ENCODE measurements at regions not wholly inside any gene's neighbourhood (a gene's known extent, or its start where the extent isn't known, plus 50 kb on each side); places are given as distances from the start of the nearest gene placed in this dataset.

DNA sequence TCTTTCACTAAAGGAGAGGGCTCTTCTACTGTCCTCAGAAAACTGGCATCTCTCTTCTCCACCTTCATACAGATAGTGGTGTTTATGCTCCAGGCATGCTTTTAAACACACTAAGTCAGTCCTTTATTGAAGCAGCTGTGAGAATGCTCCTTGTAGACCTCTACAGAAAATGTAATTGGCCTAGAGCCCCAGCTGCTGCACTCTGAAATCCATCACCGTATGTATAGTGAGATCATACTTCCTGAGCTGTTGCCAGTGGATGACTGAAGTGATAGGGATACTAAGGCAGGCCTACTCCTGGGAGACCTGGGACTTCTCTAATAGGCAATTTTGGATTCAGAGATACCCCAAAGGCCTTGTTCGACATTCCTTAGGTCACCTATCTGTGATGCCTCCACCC is 535.4 kb downstream of the RPS29 start:
- no peak for TF ChIP-seq ZNF585B (tag by site-specific recombination; IDR thresholded peaks at IDR 0.05)
- TF ChIP-seq ZNF157 (tag by site-specific recombination; IDR thresholded peaks at IDR 0.05): no peak
- TF ChIP-seq ZNF354C (tag by site-specific recombination; IDR thresholded peaks at IDR 0.05; ENCODE audit: borderline replicate concordance, low read depth): no peak
- Histone ChIP-seq H3K36me3 (ENCODE audit: control insufficient read depth in 2 of 2, insufficient read depth in 1 of 2, low read length in 2 of 2) (no peaks in the 10 kb centered on the region), H3K27ac (ENCODE audit: extremely low read depth, low read depth, low read length) (no peak overlapping the region), H3K4me1 (ENCODE audit: control insufficient read depth, insufficient read depth, low read length) (no peaks in the 10 kb centered on the region), H3K4me3 (ENCODE audit: low read depth, low read length) (no peak overlapping the region), H3K9me3 (ENCODE audit: control insufficient read depth, insufficient read depth, low read depth, low read length) (no peaks in the 10 kb centered on the region)
- ChIA-PET POLR2A (no interaction called here), CTCF (no interaction called here)

DNA sequence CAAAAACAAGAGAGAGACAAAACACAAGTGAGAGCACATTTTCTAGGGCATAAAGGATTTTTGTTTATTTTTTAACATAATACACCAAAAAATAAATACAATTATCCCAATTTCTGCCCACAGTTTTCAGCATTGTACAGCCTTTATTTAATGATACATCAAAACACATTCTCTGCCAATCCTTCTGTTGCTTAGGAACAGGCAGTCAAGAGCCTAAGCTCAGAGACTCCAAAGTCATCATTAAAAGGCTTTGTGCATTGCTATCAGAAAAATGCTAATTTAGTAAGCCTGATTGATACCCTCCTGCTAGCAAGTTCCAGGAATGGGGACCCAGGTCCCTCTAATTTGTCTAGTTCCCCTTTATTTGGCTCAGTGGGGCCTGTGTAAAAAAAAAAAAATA is 536.5 kb downstream of the RPS29 start:
- H3K27ac ChIP-seq (ENCODE audit: extremely low read depth, low read depth, low read length): no peak overlapping the region
- no peak for TF ChIP-seq BCL11A (tag by site-specific recombination; IDR thresholded peaks at IDR 0.05; ENCODE audit: low read depth)
- no peak for TF ChIP-seq ZNF341 (tag by site-specific recombination; IDR thresholded peaks at IDR 0.05; ENCODE audit: low read depth)
- no peak for TF ChIP-seq ZNF654 (tag by site-specific recombination; IDR thresholded peaks at IDR 0.05; ENCODE audit: low read depth)
- TF ChIP-seq, protein P1, sequence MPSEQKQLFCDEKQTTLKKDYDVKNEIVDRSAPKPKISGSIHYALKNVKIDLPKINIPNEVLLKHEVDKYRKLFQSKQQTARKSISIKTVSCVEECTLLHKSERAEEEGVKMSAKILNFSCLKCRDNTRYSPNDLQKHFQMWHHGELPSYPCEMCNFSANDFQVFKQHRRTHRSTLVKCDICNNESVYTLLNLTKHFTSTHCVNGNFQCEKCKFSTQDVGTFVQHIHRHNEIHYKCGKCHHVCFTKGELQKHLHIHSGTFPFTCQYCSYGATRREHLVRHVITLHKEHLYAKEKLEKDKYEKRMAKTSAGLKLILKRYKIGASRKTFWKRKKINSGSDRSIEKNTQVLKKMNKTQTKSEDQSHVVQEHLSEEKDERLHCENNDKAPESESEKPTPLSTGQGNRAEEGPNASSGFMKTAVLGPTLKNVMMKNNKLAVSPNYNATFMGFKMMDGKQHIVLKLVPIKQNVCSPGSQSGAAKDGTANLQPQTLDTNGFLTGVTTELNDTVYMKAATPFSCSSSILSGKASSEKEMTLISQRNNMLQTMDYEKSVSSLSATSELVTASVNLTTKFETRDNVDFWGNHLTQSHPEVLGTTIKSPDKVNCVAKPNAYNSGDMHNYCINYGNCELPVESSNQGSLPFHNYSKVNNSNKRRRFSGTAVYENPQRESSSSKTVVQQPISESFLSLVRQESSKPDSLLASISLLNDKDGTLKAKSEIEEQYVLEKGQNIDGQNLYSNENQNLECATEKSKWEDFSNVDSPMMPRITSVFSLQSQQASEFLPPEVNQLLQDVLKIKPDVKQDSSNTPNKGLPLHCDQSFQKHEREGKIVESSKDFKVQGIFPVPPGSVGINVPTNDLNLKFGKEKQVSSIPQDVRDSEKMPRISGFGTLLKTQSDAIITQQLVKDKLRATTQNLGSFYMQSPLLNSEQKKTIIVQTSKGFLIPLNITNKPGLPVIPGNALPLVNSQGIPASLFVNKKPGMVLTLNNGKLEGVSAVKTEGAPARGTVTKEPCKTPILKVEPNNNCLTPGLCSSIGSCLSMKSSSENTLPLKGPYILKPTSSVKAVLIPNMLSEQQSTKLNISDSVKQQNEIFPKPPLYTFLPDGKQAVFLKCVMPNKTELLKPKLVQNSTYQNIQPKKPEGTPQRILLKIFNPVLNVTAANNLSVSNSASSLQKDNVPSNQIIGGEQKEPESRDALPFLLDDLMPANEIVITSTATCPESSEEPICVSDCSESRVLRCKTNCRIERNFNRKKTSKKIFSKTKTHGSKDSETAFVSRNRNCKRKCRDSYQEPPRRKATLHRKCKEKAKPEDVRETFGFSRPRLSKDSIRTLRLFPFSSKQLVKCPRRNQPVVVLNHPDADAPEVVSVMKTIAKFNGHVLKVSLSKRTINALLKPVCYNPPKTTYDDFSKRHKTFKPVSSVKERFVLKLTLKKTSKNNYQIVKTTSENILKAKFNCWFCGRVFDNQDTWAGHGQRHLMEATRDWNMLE (tag by site-specific recombination; conservative IDR thresholded peaks at IDR 0.05; ENCODE audit: low read depth): no peak
- TF ChIP-seq, protein P2, sequence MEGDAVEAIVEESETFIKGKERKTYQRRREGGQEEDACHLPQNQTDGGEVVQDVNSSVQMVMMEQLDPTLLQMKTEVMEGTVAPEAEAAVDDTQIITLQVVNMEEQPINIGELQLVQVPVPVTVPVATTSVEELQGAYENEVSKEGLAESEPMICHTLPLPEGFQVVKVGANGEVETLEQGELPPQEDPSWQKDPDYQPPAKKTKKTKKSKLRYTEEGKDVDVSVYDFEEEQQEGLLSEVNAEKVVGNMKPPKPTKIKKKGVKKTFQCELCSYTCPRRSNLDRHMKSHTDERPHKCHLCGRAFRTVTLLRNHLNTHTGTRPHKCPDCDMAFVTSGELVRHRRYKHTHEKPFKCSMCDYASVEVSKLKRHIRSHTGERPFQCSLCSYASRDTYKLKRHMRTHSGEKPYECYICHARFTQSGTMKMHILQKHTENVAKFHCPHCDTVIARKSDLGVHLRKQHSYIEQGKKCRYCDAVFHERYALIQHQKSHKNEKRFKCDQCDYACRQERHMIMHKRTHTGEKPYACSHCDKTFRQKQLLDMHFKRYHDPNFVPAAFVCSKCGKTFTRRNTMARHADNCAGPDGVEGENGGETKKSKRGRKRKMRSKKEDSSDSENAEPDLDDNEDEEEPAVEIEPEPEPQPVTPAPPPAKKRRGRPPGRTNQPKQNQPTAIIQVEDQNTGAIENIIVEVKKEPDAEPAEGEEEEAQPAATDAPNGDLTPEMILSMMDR (tag by site-specific recombination; IDR thresholded peaks at IDR 0.05): no peak
- TF ChIP-seq ZNF157 (tag by site-specific recombination; IDR thresholded peaks at IDR 0.05): no peak
- TF ChIP-seq ZNF391 (tag by site-specific recombination; IDR thresholded peaks at IDR 0.05; ENCODE audit: borderline replicate concordance, low read depth): no peak
- TF ChIP-seq ZNF433 (tag by site-specific recombination; IDR thresholded peaks at IDR 0.05; ENCODE audit: low read depth): no peak
- no peak for TF ChIP-seq ZNF169 (tag by site-specific recombination; IDR thresholded peaks at IDR 0.05)
- TF ChIP-seq ZNF311 (tag by site-specific recombination; IDR thresholded peaks at IDR 0.05; ENCODE audit: borderline replicate concordance): no peak
- TF ChIP-seq GLI4 (tag by site-specific recombination; IDR thresholded peaks at IDR 0.05): no peak
- TF ChIP-seq TCF7L2 (IDR thresholded peaks at IDR 0.05; ENCODE audit: borderline replicate concordance, low read depth, low read length): no peak
- TF ChIP-seq ZFP3 (tag by site-specific recombination; IDR thresholded peaks at IDR 0.05; ENCODE audit: low read depth): no peak
- no peak for TF ChIP-seq ZNF473 (tag by site-specific recombination; IDR thresholded peaks at IDR 0.05)
- TF ChIP-seq, protein P3, sequence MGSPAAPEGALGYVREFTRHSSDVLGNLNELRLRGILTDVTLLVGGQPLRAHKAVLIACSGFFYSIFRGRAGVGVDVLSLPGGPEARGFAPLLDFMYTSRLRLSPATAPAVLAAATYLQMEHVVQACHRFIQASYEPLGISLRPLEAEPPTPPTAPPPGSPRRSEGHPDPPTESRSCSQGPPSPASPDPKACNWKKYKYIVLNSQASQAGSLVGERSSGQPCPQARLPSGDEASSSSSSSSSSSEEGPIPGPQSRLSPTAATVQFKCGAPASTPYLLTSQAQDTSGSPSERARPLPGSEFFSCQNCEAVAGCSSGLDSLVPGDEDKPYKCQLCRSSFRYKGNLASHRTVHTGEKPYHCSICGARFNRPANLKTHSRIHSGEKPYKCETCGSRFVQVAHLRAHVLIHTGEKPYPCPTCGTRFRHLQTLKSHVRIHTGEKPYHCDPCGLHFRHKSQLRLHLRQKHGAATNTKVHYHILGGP (tag by site-specific recombination; IDR thresholded peaks at IDR 0.05): no peak
- TF ChIP-seq ZNF830 (tag by site-specific recombination; IDR thresholded peaks at IDR 0.05; ENCODE audit: low read depth): no peak
- no peak for TF ChIP-seq YY2 (tag by site-specific recombination; IDR thresholded peaks at IDR 0.05)
- TF ChIP-seq ZNF202 (tag by site-specific recombination; IDR thresholded peaks at IDR 0.05; ENCODE audit: borderline replicate concordance): no peak
- TF ChIP-seq, protein P4, sequence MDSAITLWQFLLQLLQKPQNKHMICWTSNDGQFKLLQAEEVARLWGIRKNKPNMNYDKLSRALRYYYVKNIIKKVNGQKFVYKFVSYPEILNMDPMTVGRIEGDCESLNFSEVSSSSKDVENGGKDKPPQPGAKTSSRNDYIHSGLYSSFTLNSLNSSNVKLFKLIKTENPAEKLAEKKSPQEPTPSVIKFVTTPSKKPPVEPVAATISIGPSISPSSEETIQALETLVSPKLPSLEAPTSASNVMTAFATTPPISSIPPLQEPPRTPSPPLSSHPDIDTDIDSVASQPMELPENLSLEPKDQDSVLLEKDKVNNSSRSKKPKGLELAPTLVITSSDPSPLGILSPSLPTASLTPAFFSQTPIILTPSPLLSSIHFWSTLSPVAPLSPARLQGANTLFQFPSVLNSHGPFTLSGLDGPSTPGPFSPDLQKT (IDR thresholded peaks at IDR 0.05; ENCODE audit: borderline replicate concordance, low read depth, low read length): no peak
- TF ChIP-seq ZNF670 (tag by site-specific recombination; IDR thresholded peaks at IDR 0.05; ENCODE audit: low read depth): no peak
- H3K9me3 ChIP-seq (ENCODE audit: control insufficient read depth, insufficient read depth, low read depth, low read length): no peaks in the 10 kb centered on the region
- POLR2A ChIA-PET: no interaction called here
- H3K4me1 ChIP-seq (ENCODE audit: control insufficient read depth, insufficient read depth, low read length): no peaks in the 10 kb centered on the region
- H3K36me3 ChIP-seq (ENCODE audit: control insufficient read depth in 2 of 2, insufficient read depth in 1 of 2, low read length in 2 of 2): no peaks in the 10 kb centered on the region
- no peak overlapping the region for H3K4me3 ChIP-seq (ENCODE audit: low read depth, low read length)
- CTCF ChIA-PET: no interaction called here
